Mesodermal cell (in vitro differentiated cells): ENCODE measurements at regions not wholly inside any gene's neighbourhood (a gene's known extent, or its start where the extent isn't known, plus 50 kb on each side); places are given as distances from the start of the nearest gene placed in this dataset.
"Not testable (repeated sequence)": the region's sequence is repeated elsewhere in the genome, so short reads cannot be mapped to it uniquely, and the experiment has no call there.

Experiments
- H3K27ac ChIP-seq: 2 replicates; pipeline ENCODE4 v1.7.0; 2013; ENCODE audit warnings: mild to moderate bottlenecking, low read depth, low read length, moderate library complexity; ENCODE audit not compliant: severe bottlenecking
- H3K36me3 ChIP-seq: 2 replicates; pipeline ENCODE4 v1.7.1; 2013; ENCODE audit warnings: mild to moderate bottlenecking, low read length, moderate library complexity; ENCODE audit not compliant: control insufficient read depth, insufficient read depth
- H3K4me1 ChIP-seq: one replicate; pipeline ENCODE4 v1.7.1; 2013; ENCODE audit warnings: mild to moderate bottlenecking, low read length; ENCODE audit not compliant: insufficient read depth, control insufficient read depth, poor library complexity, severe bottlenecking
- H3K4me3 ChIP-seq: 2 replicates; pipeline ENCODE4 v1.7.0; 2013; ENCODE audit warnings: low read length, control low read depth, mild to moderate bottlenecking; ENCODE audit not compliant: insufficient read depth, poor library complexity, severe bottlenecking; ENCODE audit errors: extremely low read depth
- H3K9me3 ChIP-seq: 2 replicates; pipeline ENCODE4 v1.7.1; 2013; ENCODE audit warnings: mild to moderate bottlenecking, low read length, moderate library complexity; ENCODE audit not compliant: control insufficient read depth
- WGBS, 2 experiments: methylation state at CpG; one replicate each; pipeline ENCODE4 v1.1.5; 2013; ENCODE audit warnings: missing lambda C conversion rate in 2 of 2; ENCODE audit not compliant: insufficient coverage in 2 of 2; 5-methylcytosine and 5-hydroxymethylcytosine counted together

DNA sequence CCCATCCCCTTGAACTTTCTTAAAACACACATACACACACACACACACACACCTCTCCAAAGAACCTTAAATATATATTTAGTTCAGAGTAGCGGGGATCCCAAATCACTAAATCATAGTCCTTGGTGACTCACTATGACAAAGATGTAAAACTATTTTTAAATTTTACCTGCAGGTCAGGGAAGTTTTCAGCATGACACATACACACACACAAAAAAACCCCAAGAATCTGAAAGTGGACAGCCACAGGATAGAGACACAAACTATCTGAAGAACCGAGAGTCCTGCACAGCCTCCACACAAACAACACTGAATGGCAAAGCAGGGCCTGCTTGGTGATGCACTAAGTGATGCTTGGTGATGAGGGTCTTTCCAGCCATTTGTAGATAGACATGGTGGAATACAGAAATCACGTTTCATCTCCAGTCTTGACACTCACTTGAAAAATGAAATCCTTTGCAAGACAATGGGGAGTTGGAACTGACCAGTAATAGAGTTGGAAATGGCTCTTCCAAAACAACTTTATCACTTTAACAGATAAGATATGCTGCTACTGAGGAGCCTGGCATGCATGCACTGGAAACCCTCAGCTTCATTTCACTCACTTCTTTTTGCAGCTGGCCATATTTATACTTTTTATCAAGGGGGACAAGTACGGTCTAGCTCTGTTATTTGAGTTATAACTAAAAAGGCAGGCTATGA, 307.3 kb downstream of the RAPGEF2 start:
- no peak overlapping the region for H3K27ac ChIP-seq
- WGBS, 2 experiments: 70 to 90% methylated on average over 2 of the region's 4 CpGs

DNA sequence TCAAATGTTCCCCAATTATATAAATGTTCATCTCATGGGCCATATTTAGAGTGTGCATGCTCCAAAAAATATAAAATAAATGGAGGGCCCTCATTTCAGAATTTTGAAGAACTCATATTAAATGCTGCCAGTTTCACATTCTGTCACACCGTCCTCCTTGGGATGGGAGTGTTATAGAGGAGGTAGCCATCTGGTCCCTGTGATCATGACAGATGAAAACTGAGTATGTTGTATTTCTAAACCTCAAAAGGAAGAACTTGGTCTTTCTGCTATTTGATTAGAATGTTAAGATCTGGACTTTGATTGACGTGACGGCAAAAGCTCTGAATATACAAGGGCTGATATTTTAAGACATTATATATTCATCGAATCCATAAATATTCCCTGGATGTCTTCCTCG, 308.0 kb downstream of the RAPGEF2 start:
- Histone ChIP-seq H3K9me3 (no peaks in the 10 kb centered on the region), H3K36me3 (no peaks in the 10 kb centered on the region), H3K4me1 (peaks cover 5% of the 10 kb centered on the region), H3K27ac (no peak overlapping the region), H3K4me3 (no peak overlapping the region)
- 90% methylated on average over 2 of the region's 5 CpGs; no CpG with 5 or more reads in 1 of the 2 experiments for WGBS, 2 experiments

More for the DNA sequence above, 307.3 kb downstream of the RAPGEF2 start:
- H3K9me3 ChIP-seq: no peaks in the 10 kb centered on the region
- no peak overlapping the region for H3K4me3 ChIP-seq
- H3K4me1 ChIP-seq: peaks cover 5% of the 10 kb centered on the region
- no peaks in the 10 kb centered on the region for H3K36me3 ChIP-seq

DNA sequence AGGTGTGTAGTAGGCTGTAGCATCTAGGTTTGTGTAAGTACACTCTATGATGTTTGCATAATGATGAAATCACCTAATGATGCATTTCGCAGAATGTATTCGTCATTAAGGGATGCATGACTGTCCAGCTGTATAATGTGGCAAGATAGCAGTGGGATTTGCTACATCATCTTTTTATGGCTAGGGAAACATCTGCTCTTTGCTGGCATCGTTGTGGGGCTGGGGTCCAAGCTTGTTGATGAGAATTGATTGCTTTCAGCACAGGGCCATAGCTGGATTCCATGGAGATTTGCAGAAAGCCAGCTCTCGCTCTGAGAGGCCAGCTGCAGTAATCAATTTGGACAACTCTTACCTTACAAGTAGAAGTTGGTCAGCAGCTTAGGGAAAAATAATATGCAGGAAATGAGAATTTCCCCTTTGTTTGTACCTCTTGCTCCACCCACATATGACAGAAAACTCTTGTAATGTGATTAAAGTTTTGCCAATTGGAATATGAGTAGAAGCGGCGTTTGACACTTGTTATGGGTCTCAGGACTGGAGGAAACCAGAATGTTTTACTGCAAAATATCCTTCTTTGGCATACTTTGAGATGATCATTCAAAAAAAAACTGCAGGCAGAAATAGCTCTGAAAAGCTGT, 310.5 kb downstream of the RAPGEF2 start:
- WGBS, 2 experiments: 83 to 93% methylated on average over 3 to 5 of the region's 6 CpGs
- H3K4me1 ChIP-seq: peaks cover 18% of the 10 kb centered on the region
- H3K4me3 ChIP-seq: no peak overlapping the region
- H3K27ac ChIP-seq: no peak overlapping the region
- no peaks in the 10 kb centered on the region for H3K9me3 ChIP-seq
- no peaks in the 10 kb centered on the region for H3K36me3 ChIP-seq

DNA sequence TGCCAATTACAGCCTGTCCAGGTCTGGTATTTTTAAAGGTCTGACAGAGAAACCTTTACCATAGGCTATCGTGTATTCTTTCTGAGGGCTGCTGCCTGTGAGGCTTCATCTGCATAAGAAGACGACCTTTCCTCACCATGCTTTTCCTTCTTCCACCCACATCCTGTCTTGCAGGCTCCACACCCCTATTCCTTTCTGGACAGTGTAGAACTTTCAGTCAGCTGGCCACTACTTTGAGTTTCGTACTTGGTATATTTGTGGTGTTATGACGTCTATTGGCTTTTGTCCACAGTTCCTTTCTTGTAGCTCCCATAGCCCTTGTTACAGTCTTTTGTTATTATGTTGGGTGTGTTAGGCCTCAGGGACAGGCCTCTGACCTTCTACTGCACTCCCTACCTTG, 311.4 kb downstream of the RAPGEF2 start:
- Histone ChIP-seq H3K4me1 (peaks cover 18% of the 10 kb centered on the region), H3K36me3 (no peaks in the 10 kb centered on the region), H3K27ac (no peak overlapping the region), H3K4me3 (no peak overlapping the region), H3K9me3 (no peaks in the 10 kb centered on the region)
- 75 to 100% methylated on average over 1 of the region's 4 CpGs for WGBS, 2 experiments

DNA sequence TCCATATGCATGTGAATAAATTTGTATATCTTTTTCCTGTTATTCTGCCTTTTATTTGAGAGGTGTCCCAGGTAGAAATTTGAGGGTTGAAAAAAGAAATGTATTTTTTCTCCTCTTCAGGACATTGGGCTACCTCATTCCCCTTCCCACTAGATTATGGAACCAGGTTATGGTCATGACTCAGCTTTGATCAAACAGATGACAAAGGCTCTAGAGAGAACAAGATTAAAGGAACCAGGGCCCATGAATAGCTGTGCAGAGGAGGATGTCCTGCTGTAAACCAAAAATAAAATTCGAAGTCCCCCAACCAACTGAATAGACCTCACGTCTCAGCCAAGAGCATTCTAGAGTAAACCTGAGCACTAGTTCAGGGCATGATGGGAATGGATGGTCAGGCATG, 313.2 kb downstream of the RAPGEF2 start:
- peaks cover 11% of the 10 kb centered on the region for H3K9me3 ChIP-seq
- H3K27ac ChIP-seq: no peak overlapping the region
- H3K36me3 ChIP-seq: no peaks in the 10 kb centered on the region
- H3K4me1 ChIP-seq: peaks cover 13% of the 10 kb centered on the region
- 80 to 100% methylated on average over 1 of the region's 2 CpGs for WGBS, 2 experiments
- no peak overlapping the region for H3K4me3 ChIP-seq

DNA sequence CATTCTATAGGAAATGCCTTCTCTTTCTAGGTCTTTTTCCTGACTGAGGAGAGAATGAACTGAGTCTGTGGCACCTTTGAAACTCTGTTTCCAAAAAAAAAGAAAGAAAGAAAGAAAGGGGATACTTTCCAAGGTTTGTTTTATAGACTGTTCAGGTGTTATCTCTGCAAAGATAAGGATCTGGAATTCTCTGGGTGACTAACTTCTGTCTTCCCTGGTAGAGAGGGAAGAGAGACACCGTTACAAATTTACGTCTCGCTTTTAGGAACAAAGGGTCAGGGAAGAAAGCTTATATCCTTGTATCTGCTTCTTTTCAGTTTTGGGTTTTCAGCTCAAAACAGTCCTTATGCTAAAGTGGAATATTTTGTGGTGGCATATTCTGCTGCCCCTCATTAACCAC, 314.1 kb downstream of the RAPGEF2 start:
- H3K4me1 ChIP-seq: peaks cover 13% of the 10 kb centered on the region
- H3K27ac ChIP-seq: no peak overlapping the region
- no peaks in the 10 kb centered on the region for H3K36me3 ChIP-seq
- no peak overlapping the region for H3K4me3 ChIP-seq
- peaks cover 11% of the 10 kb centered on the region for H3K9me3 ChIP-seq
- WGBS, 2 experiments: 96% methylated on average over 3 of the region's 3 CpGs; no CpG with 5 or more reads in 1 of the 2 experiments

DNA sequence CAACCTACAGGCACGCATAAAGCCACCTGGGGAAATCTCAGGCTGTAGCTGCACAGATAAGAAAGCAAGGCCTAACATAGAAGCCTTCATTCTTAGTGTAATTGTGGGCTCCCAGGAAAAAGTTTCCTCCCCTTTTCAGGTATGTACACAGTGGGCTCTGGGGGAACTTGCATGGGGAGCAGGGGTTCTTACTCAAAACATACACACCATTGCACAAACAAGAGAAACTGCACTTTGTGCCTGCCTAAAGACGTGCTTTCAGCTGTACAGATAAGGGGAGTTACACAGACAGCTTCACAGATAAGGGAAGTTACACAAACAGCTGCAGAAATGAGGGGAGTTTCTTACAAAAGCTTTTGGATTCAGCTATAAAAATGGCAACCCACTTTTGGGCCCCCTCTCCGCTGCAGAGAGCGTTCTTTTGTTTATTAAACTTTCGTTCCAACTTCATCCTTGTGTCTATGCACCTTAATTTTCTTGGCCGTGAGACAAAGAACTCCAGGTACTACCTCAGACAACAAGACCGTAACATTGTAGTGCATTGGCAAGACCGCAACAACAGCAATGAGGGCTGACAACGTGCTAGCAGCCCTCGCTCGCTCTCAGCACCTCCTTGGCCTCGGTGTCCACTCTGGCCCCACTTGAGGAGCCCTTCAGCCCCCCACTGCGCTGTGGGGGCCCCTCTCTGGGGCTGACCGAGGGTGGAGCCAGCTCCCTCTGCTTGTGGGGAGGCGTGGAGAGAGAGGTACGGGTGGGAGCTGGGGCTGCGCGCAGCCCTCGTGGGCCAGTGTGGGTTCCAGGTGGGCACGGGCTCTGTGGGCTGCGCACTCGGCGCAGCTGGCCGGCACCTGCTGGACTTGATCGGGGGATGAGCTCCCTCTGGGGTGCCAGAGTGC, 317.5 kb downstream of the RAPGEF2 start:
- Histone ChIP-seq H3K36me3 (no peaks in the 10 kb centered on the region), H3K4me3 (no peak overlapping the region), H3K9me3 (peaks cover 11% of the 10 kb centered on the region), H3K27ac (no peak overlapping the region), H3K4me1 (peaks cover 13% of the 10 kb centered on the region)
- WGBS, 2 experiments: 95 to 96% methylated on average over 22 to 23 of the region's 25 CpGs

DNA sequence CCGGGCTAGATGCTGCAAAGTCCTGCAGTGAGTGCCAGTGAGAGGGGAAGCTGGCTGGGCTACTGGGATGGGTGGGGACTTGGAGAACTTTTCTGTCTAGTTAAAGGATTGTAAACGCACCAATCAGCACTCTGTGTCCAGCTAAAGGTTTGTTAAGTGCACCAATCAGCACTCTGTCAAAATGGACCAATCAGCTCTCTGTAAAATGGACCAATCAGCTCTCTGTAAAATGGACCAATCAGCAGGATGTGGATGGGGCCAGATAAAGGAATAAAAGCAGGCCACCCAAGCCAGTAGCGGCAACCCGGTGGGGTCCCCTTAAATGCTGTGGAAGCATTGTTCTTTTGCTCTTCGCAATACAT, 318.2 kb downstream of the RAPGEF2 start:
- WGBS, 2 experiments: 89 to 96% methylated on average over 5 of the region's 5 CpGs
- H3K36me3 ChIP-seq, H3K27ac ChIP-seq, H3K4me3 ChIP-seq: not testable (repeated sequence)
- peaks cover 11% of the 10 kb centered on the region for H3K9me3 ChIP-seq
- H3K4me1 ChIP-seq: peaks cover 18% of the 10 kb centered on the region

DNA sequence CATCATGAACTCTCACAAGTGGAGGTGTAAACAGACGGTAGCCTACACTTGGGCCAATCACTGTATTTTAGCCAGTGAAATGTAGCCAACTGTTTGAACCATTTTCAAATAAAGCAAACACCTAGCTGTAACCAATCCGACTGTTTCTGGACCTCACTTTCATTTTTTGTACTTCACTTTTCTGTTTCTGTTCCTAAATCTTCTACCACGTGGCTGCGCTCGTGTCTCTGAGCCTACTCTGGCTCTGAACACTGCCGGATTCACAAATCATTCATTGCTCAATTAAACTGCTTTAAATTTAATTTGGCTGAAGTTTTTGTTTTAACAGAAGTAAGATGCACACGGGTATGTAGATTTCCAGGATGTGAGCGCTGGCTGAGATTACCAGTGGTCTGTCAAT, 319.1 kb downstream of the RAPGEF2 start:
- WGBS, 2 experiments: 81 to 86% methylated on average over 4 to 7 of the region's 8 CpGs
- Histone ChIP-seq H3K4me3 (no peak overlapping the region), H3K27ac (no peak overlapping the region), H3K4me1 (peaks cover 18% of the 10 kb centered on the region), H3K9me3 (peaks cover 11% of the 10 kb centered on the region), H3K36me3 (no peaks in the 10 kb centered on the region)

DNA sequence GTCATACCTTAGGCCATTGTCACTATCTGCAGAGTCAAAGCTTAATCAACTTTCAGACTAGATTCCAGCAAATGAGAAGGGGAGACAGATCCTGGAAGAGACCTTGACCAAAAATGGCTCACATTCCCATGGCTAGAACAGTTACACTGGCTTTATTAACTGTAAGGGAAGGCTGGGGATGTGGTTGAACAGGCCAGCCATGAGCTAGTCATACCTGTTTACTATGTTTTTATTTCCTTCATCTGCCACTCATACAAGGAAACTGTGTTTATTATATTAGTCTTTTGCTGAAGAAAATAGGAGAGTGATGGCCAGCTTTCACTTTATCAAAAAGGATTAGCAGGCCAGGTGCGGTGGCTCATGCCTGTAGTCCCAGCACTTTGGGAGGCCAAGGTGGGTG, 319.7 kb downstream of the RAPGEF2 start:
- 100% methylated on average over 1 of the region's 1 CpG; no CpG with 5 or more reads in 1 of the 2 experiments for WGBS, 2 experiments
- Histone ChIP-seq H3K36me3 (no peaks in the 10 kb centered on the region), H3K4me1 (peaks cover 12% of the 10 kb centered on the region), H3K9me3 (peaks cover 11% of the 10 kb centered on the region), H3K4me3 (no peak overlapping the region), H3K27ac (no peak overlapping the region)
